ENCODE measurements at regions not wholly inside any gene's neighbourhood (a gene's known extent, or its start where the extent isn't known, plus 50 kb on each side); places are given as distances from the start of the nearest gene placed in this dataset.

GRCh38 chr5:176722757-176723156 lies 75.5 kb downstream of the TSPAN17 start:
- ATAC-seq, result no peak
- TF ChIP-seq CSRNP3 (CRISPR knock-in tag; IDR thresholded peaks at IDR 0.05) (no peak), ZNF70 (CRISPR knock-in tag; IDR thresholded peaks at IDR 0.05) (no peak), ZNF565 (CRISPR knock-in tag; conservative IDR thresholded peaks at IDR 0.05; ENCODE audit: low read depth) (no peak), ESRRG (CRISPR knock-in tag; IDR thresholded peaks at IDR 0.05) (no peak), BACH2 (CRISPR knock-in tag; IDR thresholded peaks at IDR 0.05; ENCODE audit: borderline replicate concordance) (no peak), ISL1 (CRISPR knock-in tag; IDR thresholded peaks at IDR 0.05) (no peak), TOX (CRISPR knock-in tag; IDR thresholded peaks at IDR 0.05; ENCODE audit: borderline replicate concordance) (no peak), GLIS3 (CRISPR knock-in tag; IDR thresholded peaks at IDR 0.05) (no peak), ZC3H10 (CRISPR knock-in tag; IDR thresholded peaks at IDR 0.05) (no peak), TSHZ2 (CRISPR knock-in tag; IDR thresholded peaks at IDR 0.05) (no peak), OSR1 (CRISPR knock-in tag; IDR thresholded peaks at IDR 0.05) (no peak), ARNTL (CRISPR knock-in tag; IDR thresholded peaks at IDR 0.05; ENCODE audit: borderline replicate concordance, low read depth) (no peak), ZNF8 (CRISPR knock-in tag; IDR thresholded peaks at IDR 0.05) (no peak), PATZ1 (CRISPR knock-in tag; IDR thresholded peaks at IDR 0.05; ENCODE audit: borderline replicate concordance) (no peak), POU6F1 (CRISPR knock-in tag; IDR thresholded peaks at IDR 0.05; ENCODE audit: borderline replicate concordance, low read depth) (no peak), CSDC2 (CRISPR knock-in tag; IDR thresholded peaks at IDR 0.05) (no peak)

GRCh38 chr5:176723440-176723839 lies 76.2 kb downstream of the TSPAN17 start:
- no peak for ATAC-seq
- no peak for TF ChIP-seq TSHZ2 (CRISPR knock-in tag; IDR thresholded peaks at IDR 0.05)
- TF ChIP-seq TCF4 (CRISPR knock-in tag; IDR thresholded peaks at IDR 0.05; ENCODE audit: borderline replicate concordance), result no peak
- no peak for TF ChIP-seq ZNF8 (CRISPR knock-in tag; IDR thresholded peaks at IDR 0.05)
- no peak for TF ChIP-seq ZFP30 (CRISPR knock-in tag; IDR thresholded peaks at IDR 0.05)
- TF ChIP-seq CSRNP3 (CRISPR knock-in tag; IDR thresholded peaks at IDR 0.05), result no peak
